ENCODE measurements at regions not wholly inside any gene's neighbourhood (a gene's known extent, or its start where the extent isn't known, plus 50 kb on each side); places are given as distances from the start of the nearest gene placed in this dataset.
"Not testable (repeated sequence)": the region's sequence is repeated elsewhere in the genome, so short reads cannot be mapped to it uniquely, and the experiment has no call there.

DNA sequence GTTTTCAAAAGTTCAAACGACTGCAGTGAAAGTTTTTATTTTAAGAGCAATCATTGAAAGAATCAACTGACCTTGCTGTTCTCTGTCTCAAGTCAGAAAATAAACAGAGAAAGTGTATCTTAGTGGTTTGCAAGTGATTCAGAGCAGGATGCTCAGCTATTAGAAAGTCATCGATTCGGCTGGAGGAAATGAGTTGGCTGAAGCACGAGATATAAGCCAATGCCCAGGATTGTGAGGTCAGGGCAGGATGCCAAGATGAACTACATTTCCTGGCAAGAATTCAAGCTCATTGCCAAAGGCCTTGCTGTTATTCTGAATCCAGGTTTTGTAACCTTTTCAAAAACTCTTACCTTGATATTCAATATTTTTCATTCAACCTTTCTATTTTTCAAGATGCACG, 541.4 kb upstream of the BOD1L1 start:
- DNase-seq (ENCODE audit: low spot score), result no peak
- Histone ChIP-seq H3K4me3 (no peak overlapping the region), H3K4me1 (ENCODE audit: control insufficient read depth in 1 of 2, low read depth in 2 of 2) (peaks cover 0 to 10% of the 10 kb centered on the region in 2 donors), H3K36me3 (no peaks in the 10 kb centered on the region), H3K27ac (no peak overlapping the region), H3K9me3 (no peaks in the 10 kb centered on the region), H3K27me3 (replicated peaks; ENCODE audit: insufficient read depth) (no peaks in the 10 kb centered on the region)
- no peak for ATAC-seq (ENCODE audit: insufficient number of reproducible peaks, low FRiP score, low read depth)
- TF ChIP-seq, protein P1, sequence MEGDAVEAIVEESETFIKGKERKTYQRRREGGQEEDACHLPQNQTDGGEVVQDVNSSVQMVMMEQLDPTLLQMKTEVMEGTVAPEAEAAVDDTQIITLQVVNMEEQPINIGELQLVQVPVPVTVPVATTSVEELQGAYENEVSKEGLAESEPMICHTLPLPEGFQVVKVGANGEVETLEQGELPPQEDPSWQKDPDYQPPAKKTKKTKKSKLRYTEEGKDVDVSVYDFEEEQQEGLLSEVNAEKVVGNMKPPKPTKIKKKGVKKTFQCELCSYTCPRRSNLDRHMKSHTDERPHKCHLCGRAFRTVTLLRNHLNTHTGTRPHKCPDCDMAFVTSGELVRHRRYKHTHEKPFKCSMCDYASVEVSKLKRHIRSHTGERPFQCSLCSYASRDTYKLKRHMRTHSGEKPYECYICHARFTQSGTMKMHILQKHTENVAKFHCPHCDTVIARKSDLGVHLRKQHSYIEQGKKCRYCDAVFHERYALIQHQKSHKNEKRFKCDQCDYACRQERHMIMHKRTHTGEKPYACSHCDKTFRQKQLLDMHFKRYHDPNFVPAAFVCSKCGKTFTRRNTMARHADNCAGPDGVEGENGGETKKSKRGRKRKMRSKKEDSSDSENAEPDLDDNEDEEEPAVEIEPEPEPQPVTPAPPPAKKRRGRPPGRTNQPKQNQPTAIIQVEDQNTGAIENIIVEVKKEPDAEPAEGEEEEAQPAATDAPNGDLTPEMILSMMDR (IDR thresholded peaks at IDR 0.05), result no peak

DNA sequence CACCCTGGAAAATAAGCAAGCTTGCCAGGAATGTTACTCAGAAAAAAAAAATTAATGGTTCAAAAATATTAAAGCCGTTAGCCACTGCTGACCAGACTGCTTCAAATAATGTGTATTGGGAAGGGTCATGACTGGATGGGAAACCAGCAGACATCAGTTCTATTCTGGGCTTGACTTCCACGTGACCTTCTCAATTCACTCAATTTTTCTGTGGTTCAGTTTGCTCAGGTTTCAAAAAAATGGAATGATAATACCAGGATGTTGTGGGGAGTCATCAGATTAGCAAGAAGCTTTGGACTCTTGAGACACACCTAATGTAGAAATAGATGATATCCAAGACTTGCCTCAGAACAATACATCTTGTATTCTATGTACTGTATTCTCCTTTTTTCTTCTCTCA, 541.9 kb upstream of the BOD1L1 start:
- Histone ChIP-seq H3K9me3 (no peaks in the 10 kb centered on the region), H3K36me3 (no peaks in the 10 kb centered on the region), H3K27me3 (replicated peaks; ENCODE audit: insufficient read depth) (no peaks in the 10 kb centered on the region), H3K27ac (no peak overlapping the region), H3K4me1 (ENCODE audit: control insufficient read depth in 1 of 2, low read depth in 2 of 2) (peaks cover 0 to 10% of the 10 kb centered on the region in 2 donors), H3K4me3 (no peak overlapping the region)
- DNase-seq (ENCODE audit: low spot score) (no peak), ATAC-seq (ENCODE audit: insufficient number of reproducible peaks, low FRiP score, low read depth) (no peak)
- TF ChIP-seq, protein P1 (IDR thresholded peaks at IDR 0.05), result no peak

DNA sequence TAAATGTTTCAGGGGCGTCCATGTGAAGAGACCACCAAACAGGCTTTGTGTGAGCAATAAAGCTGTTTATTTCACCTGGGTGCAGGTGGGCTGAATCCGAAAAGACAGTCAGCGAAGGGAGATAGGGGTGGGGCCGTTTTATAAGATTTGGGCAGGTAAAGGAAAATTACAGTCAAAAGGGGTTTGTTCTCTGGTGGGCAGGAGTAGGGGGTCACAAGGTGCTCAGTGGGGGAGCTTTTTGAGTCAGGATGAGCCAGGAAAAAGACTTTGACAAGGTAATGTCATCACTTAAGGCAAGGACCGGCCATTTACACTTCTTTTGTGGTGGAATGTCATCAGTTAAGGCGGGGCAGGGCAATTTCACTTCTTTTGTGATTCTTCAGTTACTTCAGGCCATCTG, 542.4 kb upstream of the BOD1L1 start:
- H3K36me3 ChIP-seq; H3K9me3 ChIP-seq; H3K27ac ChIP-seq; H3K4me3 ChIP-seq; ATAC-seq (ENCODE audit: insufficient number of reproducible peaks, low FRiP score, low read depth); DNase-seq (ENCODE audit: low spot score); H3K4me1 ChIP-seq (ENCODE audit: control insufficient read depth in 1 of 2, low read depth in 2 of 2); H3K27me3 ChIP-seq (replicated peaks; ENCODE audit: insufficient read depth): not testable (repeated sequence)

DNA sequence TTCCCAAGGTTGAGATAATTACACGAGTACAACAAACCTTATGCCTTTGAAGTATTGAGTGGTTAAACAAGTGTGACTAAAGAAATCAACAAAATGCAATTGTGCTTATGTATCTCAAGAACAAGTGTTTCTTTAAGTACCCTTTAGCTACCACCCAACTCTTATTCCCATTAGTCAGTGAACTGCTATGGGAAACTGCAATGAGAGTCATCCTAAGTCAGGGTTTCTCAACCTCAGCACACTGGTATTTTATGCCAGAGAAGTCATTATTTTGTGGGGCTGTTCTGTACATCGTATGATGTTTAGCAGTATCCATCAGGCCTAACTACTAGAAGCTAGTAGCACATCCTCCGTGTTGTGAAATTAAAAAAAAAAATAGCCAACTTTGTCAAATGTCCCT, 549.1 kb upstream of the BOD1L1 start:
- DNase-seq (ENCODE audit: low spot score), result no peak
- TF ChIP-seq, protein P1 (IDR thresholded peaks at IDR 0.05), result no peak
- Histone ChIP-seq H3K36me3 (no peaks in the 10 kb centered on the region), H3K27ac (no peak overlapping the region), H3K4me3 (no peak overlapping the region), H3K4me1 (ENCODE audit: control insufficient read depth in 1 of 2, low read depth in 2 of 2) (no peaks in the 10 kb centered on the region), H3K27me3 (replicated peaks; ENCODE audit: insufficient read depth) (no peaks in the 10 kb centered on the region), H3K9me3 (no peaks in the 10 kb centered on the region)
- no peak for ATAC-seq (ENCODE audit: insufficient number of reproducible peaks, low FRiP score, low read depth)

DNA sequence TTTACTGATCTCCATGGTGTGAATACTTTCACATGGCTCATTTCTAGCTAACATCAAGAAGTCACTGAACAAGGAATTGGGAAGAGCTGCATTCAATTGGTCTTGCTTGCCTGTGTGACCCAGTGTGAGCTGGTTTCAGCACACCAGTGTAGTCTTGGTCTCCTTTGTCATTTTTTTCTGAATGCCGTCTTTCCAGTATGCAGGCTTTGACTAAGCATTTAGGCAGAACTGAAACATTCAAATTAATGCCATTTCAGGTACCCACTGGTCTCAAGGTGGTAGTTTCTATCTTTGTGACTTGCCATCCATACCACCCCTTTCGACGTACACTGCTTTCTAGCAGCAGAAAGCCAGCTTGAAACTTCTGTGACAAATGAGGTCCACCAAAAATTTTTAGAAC, 550.5 kb upstream of the BOD1L1 start:
- Histone ChIP-seq H3K4me1 (ENCODE audit: control insufficient read depth in 1 of 2, low read depth in 2 of 2) (no peaks in the 10 kb centered on the region), H3K36me3 (no peaks in the 10 kb centered on the region), H3K9me3 (no peaks in the 10 kb centered on the region), H3K4me3 (no peak overlapping the region), H3K27me3 (replicated peaks; ENCODE audit: insufficient read depth) (no peaks in the 10 kb centered on the region), H3K27ac (no peak overlapping the region)
- TF ChIP-seq, protein P1 (IDR thresholded peaks at IDR 0.05), result no peak
- ATAC-seq (ENCODE audit: insufficient number of reproducible peaks, low FRiP score, low read depth) (no peak), DNase-seq (ENCODE audit: low spot score) (no peak)

DNA sequence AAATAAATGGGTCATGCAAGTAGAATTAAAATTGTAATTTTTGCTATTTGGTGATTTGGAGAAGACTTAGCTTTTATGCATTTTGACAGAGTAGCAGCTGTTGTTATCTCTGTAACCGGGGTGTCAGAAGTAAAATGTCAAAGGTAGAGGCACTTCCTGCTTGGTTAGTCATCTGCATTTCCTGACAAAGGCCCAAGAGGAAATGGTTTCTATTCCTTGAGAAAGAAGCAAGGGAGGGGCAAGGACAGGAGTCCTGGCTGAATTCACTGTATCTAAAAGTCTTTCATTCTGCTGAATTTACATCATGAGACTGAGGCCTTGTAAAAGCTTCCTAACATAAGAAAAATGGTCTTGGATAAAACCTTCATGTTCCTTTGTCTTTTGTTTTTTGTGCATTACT, 550.9 kb upstream of the BOD1L1 start:
- Histone ChIP-seq H3K27me3 (replicated peaks; ENCODE audit: insufficient read depth) (no peaks in the 10 kb centered on the region), H3K9me3 (no peaks in the 10 kb centered on the region), H3K27ac (no peak overlapping the region), H3K4me1 (ENCODE audit: control insufficient read depth in 1 of 2, low read depth in 2 of 2) (no peaks in the 10 kb centered on the region), H3K36me3 (no peaks in the 10 kb centered on the region), H3K4me3 (no peak overlapping the region)
- ATAC-seq (ENCODE audit: insufficient number of reproducible peaks, low FRiP score, low read depth) (no peak), DNase-seq (ENCODE audit: low spot score) (no peak)
- TF ChIP-seq, protein P1 (IDR thresholded peaks at IDR 0.05), result no peak

All from thoracic aorta (tissue), 2 donors.